ENCODE measurements at regions not wholly inside any gene's neighbourhood (a gene's known extent, or its start where the extent isn't known, plus 50 kb on each side); places are given as distances from the start of the nearest gene placed in this dataset.
"Not testable (repeated sequence)": the region's sequence is repeated elsewhere in the genome, so short reads cannot be mapped to it uniquely, and the experiment has no call there.

DNA sequence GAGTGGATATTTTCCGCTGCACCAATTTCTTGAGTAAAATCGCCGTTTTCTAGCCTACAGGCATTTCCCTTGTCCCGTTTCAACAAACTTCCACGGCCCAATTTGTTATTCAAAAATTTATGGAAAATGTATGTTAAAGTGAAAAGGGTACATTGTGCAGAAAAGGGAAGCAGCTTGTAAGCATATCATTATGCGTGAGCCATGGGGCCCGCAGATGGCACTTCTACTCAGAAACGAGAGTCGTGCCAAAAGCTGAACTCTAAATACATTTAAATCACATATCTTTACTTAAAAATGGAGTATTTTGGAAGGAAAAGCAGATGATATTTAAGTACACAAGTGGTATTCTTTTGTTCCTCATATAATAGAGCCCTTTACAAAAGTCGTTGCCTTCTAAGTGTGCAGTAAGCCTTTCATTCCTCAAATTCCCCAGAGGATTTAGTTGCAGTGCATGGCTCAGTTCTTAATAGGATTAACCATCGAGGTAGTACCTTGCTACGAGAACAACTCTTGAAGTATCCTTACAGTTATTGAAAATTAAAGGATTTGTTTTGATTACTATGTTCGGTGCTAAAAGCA is 1227.2 kb upstream of the WWC1 start:
- H3K4me1 Mint-ChIP-seq: no peaks in the 10 kb centered on the region
- no peaks in the 10 kb centered on the region for H3K27me3 Mint-ChIP-seq
- POLR2A ChIA-PET: no interaction called here
- no peak for ATAC-seq
- no peaks in the 10 kb centered on the region for H3K36me3 Mint-ChIP-seq
- H3K4me3 Mint-ChIP-seq: no peak overlapping the region
- H3K27ac Mint-ChIP-seq: no peak overlapping the region
- peaks cover 0 to 15% (median 1%) of the 10 kb centered on the region in 9 donors for H3K9me3 Mint-ChIP-seq
- DNase-seq: no peak

DNA sequence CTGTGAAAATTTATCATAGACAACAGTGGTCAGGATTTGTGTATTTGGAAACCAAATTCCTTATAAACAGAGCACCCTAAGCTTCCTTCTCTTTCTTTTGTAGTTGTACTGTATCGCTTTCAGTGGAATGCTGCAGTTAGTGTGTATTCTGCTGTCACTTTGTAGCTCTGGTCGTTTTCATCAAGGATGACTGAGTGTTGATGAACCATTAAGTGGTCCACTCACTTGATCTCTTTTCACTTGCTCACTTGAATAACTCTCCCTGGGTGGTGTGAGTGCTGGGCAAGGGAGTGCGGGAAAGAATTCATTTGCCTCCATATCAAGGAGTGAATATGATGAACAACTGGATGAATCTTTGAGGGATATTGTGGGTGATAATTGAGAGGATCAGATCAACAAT is 1225.7 kb upstream of the WWC1 start:
- H3K36me3 Mint-ChIP-seq: no peaks in the 10 kb centered on the region
- no peak overlapping the region for H3K27ac Mint-ChIP-seq
- H3K4me3 Mint-ChIP-seq: no peak overlapping the region
- H3K9me3 Mint-ChIP-seq: peaks cover 0 to 15% (median 1%) of the 10 kb centered on the region in 9 donors
- ATAC-seq (no peak), DNase-seq (no peak)
- H3K27me3 Mint-ChIP-seq: no peaks in the 10 kb centered on the region
- POLR2A ChIA-PET: no interaction called here
- H3K4me1 Mint-ChIP-seq: no peaks in the 10 kb centered on the region

DNA sequence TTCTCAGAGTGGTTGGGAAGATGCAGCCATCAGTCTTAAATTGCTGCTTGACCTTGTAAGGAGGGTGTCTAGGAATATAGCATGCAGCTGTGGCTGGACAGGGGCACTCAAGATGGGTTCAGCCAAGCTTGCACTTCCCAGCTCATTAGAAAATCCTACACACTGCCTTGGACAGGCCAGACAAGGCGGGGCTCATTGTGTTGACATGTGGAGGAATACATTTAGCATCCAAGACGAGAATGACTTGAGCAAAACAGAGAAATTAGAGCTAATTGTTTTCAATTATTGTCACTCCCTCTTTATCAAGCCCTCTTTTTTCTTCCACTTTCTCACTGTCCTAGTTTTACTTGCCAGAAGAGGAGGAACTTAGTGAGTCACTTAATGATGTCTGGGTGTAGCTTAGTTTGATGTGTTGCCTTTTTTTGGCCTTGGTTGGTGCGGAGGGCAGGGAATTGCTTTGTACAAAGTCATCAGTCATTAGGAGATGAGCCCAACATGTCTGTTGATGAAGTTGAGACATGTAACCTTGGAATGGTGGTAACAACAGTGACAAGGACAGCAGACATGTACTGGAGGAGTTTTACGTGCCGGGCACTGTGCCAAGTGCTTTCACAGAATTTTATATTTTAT is 1219.3 kb upstream of the WWC1 start:
- H3K36me3 Mint-ChIP-seq: no peaks in the 10 kb centered on the region
- POLR2A ChIA-PET: no interaction called here
- no peaks in the 10 kb centered on the region for H3K4me1 Mint-ChIP-seq
- ATAC-seq (no peak), DNase-seq (no peak)
- H3K4me3 Mint-ChIP-seq: no peak overlapping the region
- peaks cover 0 to 9% (median 3%) of the 10 kb centered on the region in 9 donors for H3K9me3 Mint-ChIP-seq
- no peak overlapping the region for H3K27ac Mint-ChIP-seq
- no peaks in the 10 kb centered on the region for H3K27me3 Mint-ChIP-seq

DNA sequence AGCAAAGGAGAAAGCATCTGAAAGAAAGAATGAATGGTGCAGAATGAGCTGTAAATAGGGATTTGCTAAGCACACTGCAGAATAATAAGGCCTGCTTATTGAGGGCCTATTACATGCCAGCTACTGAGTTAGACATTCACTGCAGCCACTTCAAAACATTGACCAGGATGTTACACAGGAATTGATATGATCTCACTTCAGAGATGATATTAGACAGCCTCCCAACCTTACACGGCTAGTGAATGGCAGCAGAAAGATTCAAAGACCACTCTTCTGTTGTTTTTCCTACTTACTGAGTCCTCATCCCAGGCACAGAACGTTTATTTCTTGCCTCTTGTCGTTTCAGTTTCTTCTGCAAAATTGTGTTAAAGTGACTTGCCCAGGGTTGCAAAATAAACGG is 1209.9 kb upstream of the WWC1 start:
- Mint-ChIP-seq H3K9me3 (peaks cover 0 to 1% (median 0%) of the 10 kb centered on the region in 9 donors), H3K36me3 (no peaks in the 10 kb centered on the region), H3K4me3 (no peak overlapping the region), H3K4me1 (no peaks in the 10 kb centered on the region), H3K27me3 (no peaks in the 10 kb centered on the region), H3K27ac (no peak overlapping the region)
- ATAC-seq (no peak), DNase-seq (no peak)
- POLR2A ChIA-PET: no interaction called here

DNA sequence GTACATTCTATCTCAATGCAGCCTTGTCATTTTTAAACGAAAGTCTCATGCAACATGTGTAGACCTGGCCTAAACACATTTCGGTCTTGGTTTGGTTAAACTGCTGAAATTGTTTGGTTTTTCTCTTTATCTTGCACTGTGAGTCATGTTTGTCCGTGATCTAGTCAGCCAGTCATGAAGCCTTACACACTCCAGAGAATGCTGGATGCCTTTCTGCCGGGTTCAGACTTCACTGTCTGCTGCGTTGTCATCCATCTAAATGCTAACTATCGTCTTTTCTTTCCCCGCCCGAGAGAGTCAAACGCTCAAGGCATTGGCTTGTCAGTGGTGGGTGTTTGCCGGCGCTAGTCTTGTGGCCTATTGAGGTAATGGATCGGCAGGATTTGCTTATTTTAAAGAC is 1194.6 kb upstream of the WWC1 start:
- Mint-ChIP-seq H3K36me3 (no peaks in the 10 kb centered on the region), H3K4me1 (no peaks in the 10 kb centered on the region), H3K27me3 (no peaks in the 10 kb centered on the region), H3K4me3 (no peak overlapping the region), H3K9me3 (peaks cover 0 to 23% (median 8%) of the 10 kb centered on the region in 9 donors), H3K27ac (no peak overlapping the region)
- DNase-seq (no peak), ATAC-seq (no peak)
- POLR2A ChIA-PET: no interaction called here

DNA sequence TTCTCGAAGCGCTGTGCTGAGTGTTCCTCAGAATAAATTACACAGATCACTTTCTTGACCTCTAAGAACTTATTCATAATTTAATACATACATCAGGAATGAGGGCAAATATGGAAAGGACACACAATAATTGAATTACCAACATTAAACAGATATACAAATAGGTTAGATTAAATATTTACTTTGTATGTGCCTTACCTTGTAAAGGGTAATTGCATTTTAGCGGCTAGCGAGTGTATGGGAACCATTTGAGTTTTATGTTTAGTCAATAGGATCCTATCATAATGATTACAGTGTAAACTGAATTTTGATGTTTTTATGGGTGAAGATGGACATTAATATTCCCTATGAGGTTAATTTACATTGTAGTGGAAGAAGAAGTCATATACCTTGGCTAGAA is 1187.1 kb upstream of the WWC1 start:
- no peak for ATAC-seq
- no peaks in the 10 kb centered on the region for H3K27me3 Mint-ChIP-seq

DNA sequence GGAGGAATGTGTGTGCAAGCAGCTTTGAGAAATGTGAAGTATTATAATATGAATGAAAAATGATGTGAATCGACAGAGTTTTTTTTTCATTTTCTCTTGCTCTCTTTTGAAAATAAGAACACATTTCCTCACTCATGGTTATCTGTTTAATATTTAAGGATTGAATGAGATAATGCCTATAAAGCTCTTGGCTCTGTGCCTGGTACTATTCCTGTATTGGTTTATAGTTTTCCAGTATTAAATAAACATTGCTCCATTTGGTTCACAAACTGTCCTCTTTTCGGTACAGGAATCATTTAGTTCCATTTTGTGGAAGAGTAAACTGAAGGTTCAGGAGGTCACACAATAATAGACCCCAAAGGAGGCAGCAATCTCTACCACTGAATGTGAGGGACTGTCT is 1185.5 kb upstream of the WWC1 start:
- Mint-ChIP-seq H3K36me3 (peaks cover 0 to 2% (median 0%) of the 10 kb centered on the region in 3 donors), H3K4me3 (no peak overlapping the region), H3K4me1 (no peaks in the 10 kb centered on the region), H3K27me3 (no peaks in the 10 kb centered on the region), H3K9me3 (peaks cover 0 to 23% (median 4%) of the 10 kb centered on the region in 9 donors), H3K27ac (no peak overlapping the region)
- POLR2A ChIA-PET: no interaction called here
- DNase-seq: no peak
- ATAC-seq: no peak

More for the DNA sequence above, 1187.1 kb upstream of the WWC1 start:
- no peak for DNase-seq
- Mint-ChIP-seq H3K27ac (no peak overlapping the region), H3K4me1 (no peaks in the 10 kb centered on the region), H3K9me3 (peaks cover 0 to 29% (median 4%) of the 10 kb centered on the region in 9 donors), H3K4me3 (no peak overlapping the region), H3K36me3 (peaks cover 0 to 2% (median 0%) of the 10 kb centered on the region in 3 donors)
- POLR2A ChIA-PET: no interaction called here

DNA sequence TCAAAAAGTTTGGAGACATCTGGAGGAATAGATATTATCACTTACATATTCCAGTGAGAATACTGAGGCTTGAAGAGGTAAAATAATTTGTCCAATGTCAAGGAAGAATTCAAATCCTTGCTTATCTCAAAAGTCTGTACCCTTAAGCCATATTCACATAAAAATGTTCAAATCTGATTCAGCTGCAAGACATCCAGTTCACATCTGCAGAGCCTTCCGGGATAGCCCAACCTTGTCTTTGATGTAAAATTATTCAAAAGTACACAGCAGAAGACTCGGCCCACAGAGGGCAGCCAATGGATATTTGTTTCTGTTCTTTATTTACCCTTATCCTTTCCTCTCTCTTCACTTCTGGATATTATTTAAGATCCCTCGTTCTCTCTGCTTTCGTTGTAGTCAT is 1183.8 kb upstream of the WWC1 start:
- Mint-ChIP-seq H3K4me3 (no peak overlapping the region), H3K27ac (no peak overlapping the region), H3K36me3 (peaks cover 0 to 2% (median 0%) of the 10 kb centered on the region in 3 donors), H3K27me3 (no peaks in the 10 kb centered on the region), H3K4me1 (no peaks in the 10 kb centered on the region), H3K9me3 (peaks cover 0 to 24% (median 7%) of the 10 kb centered on the region in 9 donors)
- no peak for DNase-seq
- POLR2A ChIA-PET: no interaction called here
- no peak for ATAC-seq

DNA sequence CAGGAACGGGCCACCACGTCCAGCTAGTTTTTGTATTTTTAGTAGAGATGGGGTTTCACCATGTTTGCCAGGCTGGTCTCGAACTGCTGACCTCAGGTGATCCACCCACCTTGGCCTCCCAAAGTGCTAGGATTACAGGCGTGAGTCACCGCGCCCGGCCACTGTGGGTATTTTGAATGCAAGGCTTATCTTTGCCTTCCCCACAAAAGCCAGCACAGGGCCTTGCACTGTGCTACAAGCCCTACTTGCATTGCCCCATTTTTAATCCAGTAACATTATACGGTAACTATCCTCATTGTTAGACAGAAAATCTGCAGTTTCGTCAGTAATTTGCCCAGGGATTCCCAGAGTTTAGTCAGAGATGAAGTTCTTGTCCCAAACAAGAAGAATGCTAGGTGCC is 1183.2 kb upstream of the WWC1 start:
- H3K4me3 Mint-ChIP-seq, ATAC-seq, H3K27me3 Mint-ChIP-seq, H3K4me1 Mint-ChIP-seq, H3K36me3 Mint-ChIP-seq, DNase-seq, H3K27ac Mint-ChIP-seq, POLR2A ChIA-PET: not testable (repeated sequence)
- peaks cover 0 to 30% (median 10%) of the 10 kb centered on the region in 9 donors for H3K9me3 Mint-ChIP-seq

DNA sequence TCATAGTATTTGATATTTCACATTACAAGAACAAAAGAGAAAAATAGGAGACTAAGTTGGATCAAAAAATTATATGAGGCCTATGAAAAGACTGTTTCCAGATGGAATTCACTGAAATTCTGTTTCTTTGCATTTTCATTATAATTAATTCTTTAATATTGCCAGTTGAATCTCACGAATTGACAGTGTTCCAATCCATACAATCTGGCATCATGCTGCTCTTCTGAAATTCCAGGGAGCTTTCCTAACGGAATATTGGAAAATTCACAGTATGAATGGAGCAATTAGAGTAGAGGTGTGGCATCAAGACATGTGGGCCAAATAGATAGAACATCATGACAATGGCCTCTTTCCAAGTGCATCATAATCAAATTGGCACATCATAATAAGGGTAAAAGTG is 1178.9 kb upstream of the WWC1 start:
- peaks cover 5 to 18% (median 8%) of the 10 kb centered on the region in 9 donors for H3K9me3 Mint-ChIP-seq
- no peak overlapping the region for H3K27ac Mint-ChIP-seq
- H3K36me3 Mint-ChIP-seq: peaks cover 0 to under 1% (median 0%) of the 10 kb centered on the region in 3 donors
- no peak overlapping the region for H3K4me3 Mint-ChIP-seq
- POLR2A ChIA-PET: no interaction called here
- no peaks in the 10 kb centered on the region for H3K4me1 Mint-ChIP-seq
- H3K27me3 Mint-ChIP-seq: no peaks in the 10 kb centered on the region
- DNase-seq: no peak
- no peak for ATAC-seq

DNA sequence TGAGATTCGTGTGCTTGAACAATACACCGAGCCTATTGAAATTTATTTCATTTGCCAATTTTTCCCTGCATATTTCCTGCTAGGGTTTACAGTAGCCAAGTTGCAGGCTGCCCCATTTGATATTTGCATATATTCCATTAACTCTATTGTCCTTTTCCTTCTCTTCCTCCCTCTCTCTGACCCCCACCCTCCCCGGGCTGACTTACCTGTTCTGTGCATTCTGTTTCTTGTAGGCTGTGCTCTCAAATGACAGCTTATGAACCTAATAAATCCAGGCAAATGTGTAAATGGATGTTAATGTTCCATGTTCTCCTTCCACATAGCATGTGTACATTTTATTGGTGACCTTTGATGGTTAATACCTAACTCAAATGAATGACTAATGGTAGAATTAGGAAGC is 1169.2 kb upstream of the WWC1 start:
- H3K4me3 Mint-ChIP-seq: no peak overlapping the region
- peaks cover 0 to 17% (median 1%) of the 10 kb centered on the region in 9 donors for H3K9me3 Mint-ChIP-seq

DNA sequence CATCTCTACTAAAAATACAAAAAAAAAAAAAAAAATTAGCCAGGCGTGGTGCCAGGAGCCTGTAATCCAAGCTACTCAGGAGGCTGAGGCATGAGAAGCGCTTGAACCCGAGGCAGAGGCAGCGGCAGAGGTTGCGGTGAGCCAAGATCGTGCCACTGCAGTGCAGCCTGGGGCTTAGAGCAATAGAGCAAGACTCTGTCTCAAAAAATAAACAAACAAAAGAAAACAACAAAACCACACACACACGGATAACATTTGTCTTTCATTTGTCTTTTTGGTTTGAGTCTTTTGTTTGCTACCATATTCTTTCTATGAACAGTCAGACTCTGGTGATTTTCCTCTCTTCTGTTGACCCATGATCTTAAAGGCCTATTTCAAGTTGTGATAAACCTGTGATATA is 1168.3 kb upstream of the WWC1 start:
- Mint-ChIP-seq H3K27me3 (no peaks in the 10 kb centered on the region), H3K4me3 (no peak overlapping the region), H3K4me1 (no peaks in the 10 kb centered on the region), H3K27ac (no peak overlapping the region), H3K9me3 (peaks cover 0 to 11% (median 1%) of the 10 kb centered on the region in 9 donors), H3K36me3 (no peaks in the 10 kb centered on the region)
- ATAC-seq (no peak), DNase-seq (no peak)
- POLR2A ChIA-PET: no interaction called here

More for the DNA sequence above, 1169.2 kb upstream of the WWC1 start:
- no peaks in the 10 kb centered on the region for H3K36me3 Mint-ChIP-seq
- H3K27ac Mint-ChIP-seq: no peak overlapping the region
- H3K4me1 Mint-ChIP-seq: no peaks in the 10 kb centered on the region
- POLR2A ChIA-PET: no interaction called here
- DNase-seq (no peak), ATAC-seq (no peak)
- H3K27me3 Mint-ChIP-seq: no peaks in the 10 kb centered on the region

DNA sequence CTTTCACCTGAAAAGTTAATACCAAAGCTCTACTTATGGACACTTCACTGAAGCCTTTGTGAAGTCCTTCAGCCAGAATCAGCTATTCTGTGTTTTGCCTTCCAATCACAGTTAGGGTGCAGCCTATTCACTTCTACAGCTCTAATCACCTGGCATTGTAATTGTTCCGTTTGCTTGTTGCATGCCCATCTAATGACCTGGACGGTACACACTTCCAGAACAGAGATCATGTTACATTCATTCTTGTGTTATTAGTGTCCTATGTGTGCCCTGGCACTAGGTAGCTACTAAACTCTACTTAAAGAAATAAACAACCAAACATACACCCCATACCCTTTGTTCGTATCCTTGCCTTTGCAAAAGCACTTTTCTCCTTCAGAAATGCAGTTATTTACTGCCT is 1162.9 kb upstream of the WWC1 start:
- Mint-ChIP-seq H3K4me3 (no peak overlapping the region), H3K36me3 (no peaks in the 10 kb centered on the region), H3K27ac (no peak overlapping the region), H3K9me3 (peaks cover 0 to 7% (median under 1%) of the 10 kb centered on the region in 9 donors), H3K4me1 (no peaks in the 10 kb centered on the region), H3K27me3 (no peaks in the 10 kb centered on the region)
- POLR2A ChIA-PET: no interaction called here
- DNase-seq: no peak
- no peak for ATAC-seq
